ENCODE measurements at regions not wholly inside any gene's neighbourhood (a gene's known extent, or its start where the extent isn't known, plus 50 kb on each side); places are given as distances from the start of the nearest gene placed in this dataset.

DNA sequence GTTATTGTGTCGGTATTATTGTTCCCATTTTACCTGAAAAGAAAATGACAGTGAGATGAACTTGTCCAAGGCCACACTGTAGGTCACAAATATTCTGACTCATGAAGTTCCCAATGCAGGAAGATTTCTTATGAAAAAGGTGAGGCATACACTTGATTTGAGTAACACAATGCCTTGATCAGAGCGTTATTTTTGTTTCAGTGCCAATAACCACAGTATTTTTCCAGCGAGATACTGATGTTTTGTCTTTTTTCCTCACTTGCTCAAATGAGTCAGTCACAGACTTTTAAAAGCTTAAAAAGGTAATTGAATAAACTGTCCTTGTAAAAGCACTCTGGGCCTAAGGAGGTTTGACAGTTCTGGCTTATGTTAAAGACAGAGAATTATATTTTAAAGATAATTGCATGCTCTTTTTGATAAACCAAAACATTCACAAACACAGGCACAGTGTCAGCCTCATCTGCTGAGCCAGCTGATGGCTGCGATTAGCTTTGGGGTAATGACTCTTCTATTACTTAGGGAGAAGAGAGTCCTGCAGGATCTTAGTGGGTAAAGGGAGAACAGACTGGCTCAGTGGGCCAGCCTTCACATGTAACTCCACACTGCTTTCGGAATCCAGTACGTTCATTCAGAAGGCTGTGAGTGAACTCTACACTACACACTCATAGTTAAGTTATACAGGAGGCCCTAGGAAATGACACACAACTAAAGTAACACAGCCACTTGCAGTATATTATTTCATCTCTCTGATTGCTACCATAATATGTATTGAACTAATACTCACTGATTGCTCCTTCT is 165.5 kb upstream of the CD180 start (continued):
- TF ChIP-seq, protein P1, sequence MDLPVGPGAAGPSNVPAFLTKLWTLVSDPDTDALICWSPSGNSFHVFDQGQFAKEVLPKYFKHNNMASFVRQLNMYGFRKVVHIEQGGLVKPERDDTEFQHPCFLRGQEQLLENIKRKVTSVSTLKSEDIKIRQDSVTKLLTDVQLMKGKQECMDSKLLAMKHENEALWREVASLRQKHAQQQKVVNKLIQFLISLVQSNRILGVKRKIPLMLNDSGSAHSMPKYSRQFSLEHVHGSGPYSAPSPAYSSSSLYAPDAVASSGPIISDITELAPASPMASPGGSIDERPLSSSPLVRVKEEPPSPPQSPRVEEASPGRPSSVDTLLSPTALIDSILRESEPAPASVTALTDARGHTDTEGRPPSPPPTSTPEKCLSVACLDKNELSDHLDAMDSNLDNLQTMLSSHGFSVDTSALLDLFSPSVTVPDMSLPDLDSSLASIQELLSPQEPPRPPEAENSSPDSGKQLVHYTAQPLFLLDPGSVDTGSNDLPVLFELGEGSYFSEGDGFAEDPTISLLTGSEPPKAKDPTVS (IDR thresholded peaks at IDR 0.05; ENCODE audit: low read depth, low read length): no peak
- TF ChIP-seq, protein P2, sequence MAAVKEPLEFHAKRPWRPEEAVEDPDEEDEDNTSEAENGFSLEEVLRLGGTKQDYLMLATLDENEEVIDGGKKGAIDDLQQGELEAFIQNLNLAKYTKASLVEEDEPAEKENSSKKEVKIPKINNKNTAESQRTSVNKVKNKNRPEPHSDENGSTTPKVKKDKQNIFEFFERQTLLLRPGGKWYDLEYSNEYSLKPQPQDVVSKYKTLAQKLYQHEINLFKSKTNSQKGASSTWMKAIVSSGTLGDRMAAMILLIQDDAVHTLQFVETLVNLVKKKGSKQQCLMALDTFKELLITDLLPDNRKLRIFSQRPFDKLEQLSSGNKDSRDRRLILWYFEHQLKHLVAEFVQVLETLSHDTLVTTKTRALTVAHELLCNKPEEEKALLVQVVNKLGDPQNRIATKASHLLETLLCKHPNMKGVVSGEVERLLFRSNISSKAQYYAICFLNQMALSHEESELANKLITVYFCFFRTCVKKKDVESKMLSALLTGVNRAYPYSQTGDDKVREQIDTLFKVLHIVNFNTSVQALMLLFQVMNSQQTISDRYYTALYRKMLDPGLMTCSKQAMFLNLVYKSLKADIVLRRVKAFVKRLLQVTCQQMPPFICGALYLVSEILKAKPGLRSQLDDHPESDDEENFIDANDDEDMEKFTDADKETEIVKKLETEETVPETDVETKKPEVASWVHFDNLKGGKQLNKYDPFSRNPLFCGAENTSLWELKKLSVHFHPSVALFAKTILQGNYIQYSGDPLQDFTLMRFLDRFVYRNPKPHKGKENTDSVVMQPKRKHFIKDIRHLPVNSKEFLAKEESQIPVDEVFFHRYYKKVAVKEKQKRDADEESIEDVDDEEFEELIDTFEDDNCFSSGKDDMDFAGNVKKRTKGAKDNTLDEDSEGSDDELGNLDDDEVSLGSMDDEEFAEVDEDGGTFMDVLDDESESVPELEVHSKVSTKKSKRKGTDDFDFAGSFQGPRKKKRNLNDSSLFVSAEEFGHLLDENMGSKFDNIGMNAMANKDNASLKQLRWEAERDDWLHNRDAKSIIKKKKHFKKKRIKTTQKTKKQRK (IDR thresholded peaks at IDR 0.05; ENCODE audit: low read depth, low read length): no peak
- TF ChIP-seq HCFC1 (IDR thresholded peaks at IDR 0.05; ENCODE audit: low read length): no peak
- TF ChIP-seq, protein P3, sequence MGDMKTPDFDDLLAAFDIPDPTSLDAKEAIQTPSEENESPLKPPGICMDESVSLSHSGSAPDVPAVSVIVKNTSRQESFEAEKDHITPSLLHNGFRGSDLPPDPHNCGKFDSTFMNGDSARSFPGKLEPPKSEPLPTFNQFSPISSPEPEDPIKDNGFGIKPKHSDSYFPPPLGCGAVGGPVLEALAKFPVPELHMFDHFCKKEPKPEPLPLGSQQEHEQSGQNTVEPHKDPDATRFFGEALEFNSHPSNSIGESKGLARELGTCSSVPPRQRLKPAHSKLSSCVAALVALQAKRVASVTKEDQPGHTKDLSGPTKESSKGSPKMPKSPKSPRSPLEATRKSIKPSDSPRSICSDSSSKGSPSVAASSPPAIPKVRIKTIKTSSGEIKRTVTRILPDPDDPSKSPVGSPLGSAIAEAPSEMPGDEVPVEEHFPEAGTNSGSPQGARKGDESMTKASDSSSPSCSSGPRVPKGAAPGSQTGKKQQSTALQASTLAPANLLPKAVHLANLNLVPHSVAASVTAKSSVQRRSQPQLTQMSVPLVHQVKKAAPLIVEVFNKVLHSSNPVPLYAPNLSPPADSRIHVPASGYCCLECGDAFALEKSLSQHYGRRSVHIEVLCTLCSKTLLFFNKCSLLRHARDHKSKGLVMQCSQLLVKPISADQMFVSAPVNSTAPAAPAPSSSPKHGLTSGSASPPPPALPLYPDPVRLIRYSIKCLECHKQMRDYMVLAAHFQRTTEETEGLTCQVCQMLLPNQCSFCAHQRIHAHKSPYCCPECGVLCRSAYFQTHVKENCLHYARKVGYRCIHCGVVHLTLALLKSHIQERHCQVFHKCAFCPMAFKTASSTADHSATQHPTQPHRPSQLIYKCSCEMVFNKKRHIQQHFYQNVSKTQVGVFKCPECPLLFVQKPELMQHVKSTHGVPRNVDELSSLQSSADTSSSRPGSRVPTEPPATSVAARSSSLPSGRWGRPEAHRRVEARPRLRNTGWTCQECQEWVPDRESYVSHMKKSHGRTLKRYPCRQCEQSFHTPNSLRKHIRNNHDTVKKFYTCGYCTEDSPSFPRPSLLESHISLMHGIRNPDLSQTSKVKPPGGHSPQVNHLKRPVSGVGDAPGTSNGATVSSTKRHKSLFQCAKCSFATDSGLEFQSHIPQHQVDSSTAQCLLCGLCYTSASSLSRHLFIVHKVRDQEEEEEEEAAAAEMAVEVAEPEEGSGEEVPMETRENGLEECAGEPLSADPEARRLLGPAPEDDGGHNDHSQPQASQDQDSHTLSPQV (IDR thresholded peaks at IDR 0.05): no peak
- TF ChIP-seq JUNB (IDR thresholded peaks at IDR 0.05): no peak
- TF ChIP-seq, protein P4, sequence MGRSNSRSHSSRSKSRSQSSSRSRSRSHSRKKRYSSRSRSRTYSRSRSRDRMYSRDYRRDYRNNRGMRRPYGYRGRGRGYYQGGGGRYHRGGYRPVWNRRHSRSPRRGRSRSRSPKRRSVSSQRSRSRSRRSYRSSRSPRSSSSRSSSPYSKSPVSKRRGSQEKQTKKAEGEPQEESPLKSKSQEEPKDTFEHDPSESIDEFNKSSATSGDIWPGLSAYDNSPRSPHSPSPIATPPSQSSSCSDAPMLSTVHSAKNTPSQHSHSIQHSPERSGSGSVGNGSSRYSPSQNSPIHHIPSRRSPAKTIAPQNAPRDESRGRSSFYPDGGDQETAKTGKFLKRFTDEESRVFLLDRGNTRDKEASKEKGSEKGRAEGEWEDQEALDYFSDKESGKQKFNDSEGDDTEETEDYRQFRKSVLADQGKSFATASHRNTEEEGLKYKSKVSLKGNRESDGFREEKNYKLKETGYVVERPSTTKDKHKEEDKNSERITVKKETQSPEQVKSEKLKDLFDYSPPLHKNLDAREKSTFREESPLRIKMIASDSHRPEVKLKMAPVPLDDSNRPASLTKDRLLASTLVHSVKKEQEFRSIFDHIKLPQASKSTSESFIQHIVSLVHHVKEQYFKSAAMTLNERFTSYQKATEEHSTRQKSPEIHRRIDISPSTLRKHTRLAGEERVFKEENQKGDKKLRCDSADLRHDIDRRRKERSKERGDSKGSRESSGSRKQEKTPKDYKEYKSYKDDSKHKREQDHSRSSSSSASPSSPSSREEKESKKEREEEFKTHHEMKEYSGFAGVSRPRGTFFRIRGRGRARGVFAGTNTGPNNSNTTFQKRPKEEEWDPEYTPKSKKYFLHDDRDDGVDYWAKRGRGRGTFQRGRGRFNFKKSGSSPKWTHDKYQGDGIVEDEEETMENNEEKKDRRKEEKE (IDR thresholded peaks at IDR 0.05): no peak
